GM21390 (cell line): ENCODE measurements at regions not wholly inside any gene's neighbourhood (a gene's known extent, or its start where the extent isn't known, plus 50 kb on each side); places are given as distances from the start of the nearest gene placed in this dataset.
"Not testable (repeated sequence)": the region's sequence is repeated elsewhere in the genome, so short reads cannot be mapped to it uniquely, and the experiment has no call there.

Experiments used
- ATAC-seq: cut with Tn5 transposase; IDR thresholded peaks from one replicate; pipeline ENCODE4 v1.9.1; 2021; ENCODE audit not compliant: unreplicated experiment

- ATAC-seq = no peak
Observed at GRCh38 chr9:10818206-10818605, 205.4 kb upstream of the PTPRD start.

GRCh38 chr9:10835791-10836463 is 223.1 kb upstream of the PTPRD start:
- no peak for ATAC-seq

DNA sequence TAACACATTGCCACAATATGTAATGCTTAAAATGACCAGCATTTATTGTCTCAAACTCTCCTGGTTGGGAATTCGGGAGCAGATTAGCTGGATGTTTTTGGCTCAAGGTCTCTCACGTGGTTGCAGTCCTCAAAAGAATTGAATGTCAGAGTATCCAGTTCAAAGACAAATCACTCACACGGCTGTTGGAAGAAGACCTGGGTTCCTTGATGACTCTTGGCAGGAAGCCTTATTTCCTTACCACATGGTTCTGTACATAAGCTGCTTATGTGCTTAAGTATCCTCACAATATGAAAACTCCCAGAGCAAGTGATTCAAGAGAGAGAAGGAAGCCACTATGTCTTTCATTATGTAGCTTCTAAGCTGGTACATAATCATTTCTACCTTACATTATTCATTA is 230.3 kb upstream of the PTPRD start:
- ATAC-seq = no peak

DNA sequence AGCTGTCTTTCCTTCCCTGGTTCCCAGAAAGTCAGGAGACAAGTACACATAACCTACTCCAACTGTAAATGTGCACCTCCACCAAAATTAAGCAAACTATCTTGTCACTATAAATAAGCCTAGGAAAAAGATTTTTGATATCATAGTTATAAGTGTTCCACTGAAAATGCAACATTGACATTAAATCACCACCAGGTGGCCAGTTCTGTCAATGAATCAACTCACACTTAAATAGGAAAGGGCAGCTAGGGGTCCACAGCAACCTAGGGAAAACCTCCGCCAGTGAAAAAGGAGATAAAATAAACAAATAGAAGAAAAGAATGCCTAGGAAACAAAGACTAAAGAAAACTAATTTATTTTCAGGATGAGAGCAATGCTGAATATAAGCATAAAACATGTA is 243.0 kb upstream of the PTPRD start:
- ATAC-seq = no peak

GRCh38 chr9:10858817-10859216 is 246.0 kb upstream of the PTPRD start:
- no peak for ATAC-seq

DNA sequence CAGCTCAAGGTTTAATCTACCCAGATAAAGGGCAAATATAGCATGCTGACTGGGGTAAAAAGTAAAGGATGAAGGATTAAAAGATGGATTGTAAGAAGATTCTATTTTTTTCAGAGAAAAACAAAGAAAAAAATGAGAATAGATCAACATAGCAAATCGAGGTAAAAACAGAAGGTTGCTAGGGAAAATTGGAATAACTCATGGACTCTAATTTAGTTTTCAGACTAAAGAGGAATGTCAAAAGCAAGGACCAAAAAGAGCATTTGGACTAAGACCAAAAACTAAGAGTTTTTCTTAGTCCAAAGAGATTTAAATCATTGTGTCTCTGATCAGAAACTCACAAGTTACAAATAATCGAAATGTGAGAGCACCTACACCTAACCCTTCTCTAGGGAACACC is 250.7 kb upstream of the PTPRD start:
- ATAC-seq = no peak

DNA sequence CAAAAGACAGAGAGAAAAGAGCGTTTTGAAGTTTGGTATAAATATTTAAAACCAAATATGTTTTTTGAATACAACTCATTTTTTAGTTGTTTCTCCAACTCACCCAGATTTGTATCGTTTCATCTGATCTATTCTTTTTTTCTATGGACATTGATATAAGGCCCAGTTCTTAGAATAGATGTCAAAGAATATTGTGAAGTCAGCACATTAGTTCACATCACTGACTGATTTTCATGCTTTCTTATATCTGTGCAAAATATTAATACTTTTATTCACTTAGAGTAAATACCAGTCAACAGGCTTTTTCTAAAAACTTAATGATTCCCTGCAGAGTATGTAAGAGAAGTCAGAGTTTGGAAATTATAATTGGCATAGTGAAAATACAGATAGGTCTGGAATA is 254.4 kb upstream of the PTPRD start:
- ATAC-seq = no peak

DNA sequence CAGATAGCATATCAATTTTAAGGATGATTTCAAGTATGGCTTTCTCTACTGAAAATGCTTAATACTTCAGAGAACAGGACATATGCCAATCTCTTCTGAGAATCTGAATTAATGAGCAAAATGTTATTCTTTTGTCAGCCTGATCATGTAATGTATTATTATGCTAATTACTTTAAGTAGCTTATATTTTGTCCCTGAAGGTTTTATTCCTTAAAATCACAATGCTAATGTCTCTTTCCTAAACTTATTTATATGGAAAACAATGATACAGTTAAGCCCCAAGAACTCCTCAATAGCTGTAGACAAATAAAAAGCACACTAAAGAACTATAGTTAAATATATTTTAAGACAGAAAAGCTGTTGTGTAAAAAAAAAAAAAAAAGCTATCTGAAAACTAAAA is 256.9 kb upstream of the PTPRD start:
- ATAC-seq = no peak

- no peak for ATAC-seq
Observed at GRCh38 chr9:10873999-10874398, 261.2 kb upstream of the PTPRD start.

DNA sequence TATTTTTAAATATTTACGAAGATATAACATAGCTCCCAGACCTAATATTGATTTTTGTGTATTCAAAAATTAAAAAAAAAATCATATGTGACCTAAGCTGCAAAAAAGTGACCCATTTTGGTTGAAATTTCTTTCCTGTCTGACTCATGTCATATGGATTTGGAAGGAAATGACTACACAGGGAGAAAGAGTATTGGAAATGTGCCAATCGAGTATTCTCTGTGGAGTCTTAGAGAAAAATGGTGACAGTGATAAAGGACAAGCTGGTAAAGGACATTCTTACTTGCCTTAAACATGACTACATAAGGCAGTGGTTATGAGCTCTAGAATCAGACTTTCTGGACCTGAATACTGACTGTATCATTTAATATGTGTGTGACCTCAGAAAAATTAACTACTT is 262.9 kb upstream of the PTPRD start:
- ATAC-seq = no peak

DNA sequence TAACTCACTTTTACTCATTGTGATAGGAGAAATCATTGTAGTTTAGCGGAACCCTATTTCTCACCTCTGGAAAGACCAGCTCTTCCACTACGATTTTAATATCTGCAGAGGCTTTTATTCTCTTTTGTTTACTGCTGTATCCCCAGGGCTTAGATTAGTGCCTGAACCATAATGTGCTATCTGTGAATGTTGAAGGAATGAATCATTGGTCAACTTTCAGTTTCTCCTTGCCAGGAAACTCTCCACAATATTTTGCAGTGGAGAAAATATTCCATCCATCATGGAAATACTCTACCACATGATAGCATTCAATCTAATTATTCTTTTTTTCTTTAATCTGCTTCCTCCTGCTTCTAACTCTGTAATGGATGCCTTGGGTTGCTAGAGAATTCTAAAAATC is 263.5 kb upstream of the PTPRD start:
- no peak for ATAC-seq

GRCh38 chr9:10890266-10890665 is 277.5 kb upstream of the PTPRD start:
- ATAC-seq = not testable (repeated sequence)

- no peak for ATAC-seq
Observed at GRCh38 chr9:10899509-10899908, 286.7 kb upstream of the PTPRD start.

- no peak for ATAC-seq
Observed at GRCh38 chr9:10903969-10904368, 291.2 kb upstream of the PTPRD start.

DNA sequence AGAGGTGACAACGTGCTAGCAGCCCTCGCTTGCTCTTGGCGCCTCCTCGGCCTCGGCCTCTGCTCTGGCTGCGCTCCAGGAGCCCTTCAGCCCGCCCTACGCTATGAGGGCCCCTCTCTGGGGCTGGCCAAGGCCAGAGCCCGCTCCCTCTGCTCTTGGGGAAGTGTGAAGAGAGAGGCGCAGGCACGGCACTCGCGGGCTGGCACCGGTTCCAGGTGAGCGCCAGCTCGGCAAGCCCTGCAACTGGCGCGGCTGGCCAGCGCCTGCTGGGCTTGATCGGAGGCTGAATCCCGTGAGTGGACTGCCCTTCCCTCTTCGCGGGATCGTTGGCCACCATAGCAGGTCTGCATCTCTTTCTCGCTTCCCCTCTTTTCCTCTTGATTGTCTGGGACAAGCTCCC is 298.0 kb upstream of the PTPRD start:
- no peak for ATAC-seq

- ATAC-seq = no peak
Observed at GRCh38 chr9:10911373-10911772, 298.6 kb upstream of the PTPRD start.

DNA sequence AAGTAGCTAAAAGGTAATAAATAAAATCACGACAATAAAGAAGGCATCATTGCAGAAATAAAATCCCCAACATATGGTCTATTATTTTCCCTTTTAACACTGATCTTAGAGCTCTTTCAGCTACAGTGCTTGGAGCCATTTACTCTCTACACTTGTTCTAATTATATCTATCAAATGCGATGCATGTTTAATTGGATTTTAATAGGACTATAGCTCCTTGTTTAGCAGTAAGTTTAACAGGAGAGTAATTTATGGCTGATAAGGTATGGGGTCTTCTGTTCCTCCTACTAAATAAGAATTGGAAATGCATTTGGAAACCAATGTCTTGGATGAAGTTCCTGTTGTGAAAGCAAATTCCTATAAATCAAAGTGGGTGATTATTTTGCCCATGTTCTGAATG is 304.2 kb upstream of the PTPRD start:
- no peak for ATAC-seq

- ATAC-seq = no peak
Observed at GRCh38 chr9:10921671-10922070, 308.9 kb upstream of the PTPRD start.

- ATAC-seq = no peak
Observed at GRCh38 chr9:10925896-10926295, 313.1 kb upstream of the PTPRD start.

- ATAC-seq = no peak
Observed at GRCh38 chr9:10928372-10928771, 315.6 kb upstream of the PTPRD start.

DNA sequence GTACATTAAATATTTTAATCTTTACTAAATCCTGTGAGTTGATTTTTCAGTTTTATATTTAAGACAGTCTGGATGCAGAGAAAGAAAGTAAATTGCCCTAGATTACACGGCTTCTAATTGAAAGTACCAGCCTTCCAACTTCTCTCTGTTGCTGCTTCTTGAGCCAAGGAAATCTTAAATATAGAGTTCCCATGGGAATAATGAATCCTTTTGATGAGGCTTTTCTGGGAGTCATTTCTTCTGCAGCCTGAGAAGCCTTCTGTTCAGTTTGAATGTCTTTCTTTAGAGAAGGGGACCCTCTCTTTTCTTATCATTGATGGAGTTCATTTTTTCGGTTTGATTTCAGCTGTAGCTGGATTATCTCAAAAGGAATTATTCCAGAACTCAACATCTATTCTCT is 317.3 kb upstream of the PTPRD start:
- no peak for ATAC-seq

GRCh38 chr9:10946676-10947410 is 334.0 kb upstream of the PTPRD start:
- ATAC-seq = no peak

- ATAC-seq = no peak
Observed at GRCh38 chr9:10957878-10958277, 345.1 kb upstream of the PTPRD start.
